ENCODE measurements at regions not wholly inside any gene's neighbourhood (a gene's known extent, or its start where the extent isn't known, plus 50 kb on each side); places are given as distances from the start of the nearest gene placed in this dataset.

- peak in 1 of 2 experiments; percentile 2 for DNase-seq (ENCODE audit: low read depth in 1 of 2, low spot score in 1 of 2)
- ChIA-PET CTCF (no interaction called here), POLR2A (no interaction called here)
- Histone ChIP-seq H3K4me1 (no peaks in the 10 kb centered on the region), H3K4me3 (no peak overlapping the region), H3K4me2 (no peak overlapping the region), H3K9me3 (no peaks in the 10 kb centered on the region; the same call in 2 of the 3 replicates), H3K27ac (no peak overlapping the region)
- FAIRE-seq = no peak
- no peak for ATAC-seq
- TF ChIP-seq RAD21 (conservative IDR thresholded peaks at IDR 0.05 in 1 of 2, IDR thresholded peaks at IDR 0.05 in 1 of 2) (0 out of 5 replicates have a peak, but pooled peaks of 1 of the 2 experiments have one; percentile 6), KDM1A (IDR thresholded peaks at IDR 0.05; ENCODE audit: low read depth) (no peak)
- 9% methylated on average over 1 of the region's 1 CpG for WGBS (ENCODE audit: missing lambda C conversion rate)
Observed at GRCh38 chrX:99795495-99795894, 614.6 kb downstream of the PCDH19 start.

GRCh38 chrX:99782516-99783040 lies 627.5 kb downstream of the PCDH19 start:
- Histone ChIP-seq H3K4me1 (no peaks in the 10 kb centered on the region), H3K9me3 (no peaks in the 10 kb centered on the region), H3K27ac (no peak overlapping the region), H3K4me3 (no peak overlapping the region), H3K4me2 (no peak overlapping the region)
- DNase-seq (ENCODE audit: low read depth in 1 of 2, low spot score in 1 of 2) (no peak), FAIRE-seq (no peak), ATAC-seq (no peak)
- TF ChIP-seq KDM1A (IDR thresholded peaks at IDR 0.05; ENCODE audit: low read depth) (no peak), GATA3 (IDR thresholded peaks at IDR 0.05; ENCODE audit: borderline replicate concordance) (no peak), NFE2L2 (conservative IDR thresholded peaks at IDR 0.05; ENCODE audit: low read length) (no peak), TFCP2L1 (CRISPR knock-in tag; IDR thresholded peaks at IDR 0.05) (no peak), ESRRA (IDR thresholded peaks at IDR 0.05; ENCODE audit: borderline replicate concordance, low read length) (no peak), RCOR1 (IDR thresholded peaks at IDR 0.05; ENCODE audit: low read depth, low read length) (no peak), PBX3 (IDR thresholded peaks at IDR 0.05) (no peak), PHF8 (IDR thresholded peaks at IDR 0.05; ENCODE audit: borderline replicate concordance, low read depth) (no peak), JUNB (IDR thresholded peaks at IDR 0.05) (no peak), ZSCAN20 (CRISPR knock-in tag; IDR thresholded peaks at IDR 0.05) (no peak), TP53 (CRISPR knock-in tag; IDR thresholded peaks at IDR 0.05) (no peak), MAZ (IDR thresholded peaks at IDR 0.05; ENCODE audit: borderline replicate concordance, low read depth, low read length) (no peak), BHLHE40 (IDR thresholded peaks at IDR 0.05; ENCODE audit: low read depth, low read length) (no peak), HDAC2 (IDR thresholded peaks at IDR 0.05) (no peak)
- POLR2A ChIA-PET = no interaction called here
- CTCF ChIA-PET = no interaction called here
- 0% methylated on average over 3 of the region's 3 CpGs for WGBS (ENCODE audit: missing lambda C conversion rate)

GRCh38 chrX:99777912-99778311 lies 632.2 kb downstream of the PCDH19 start:
- FAIRE-seq = no peak
- 0% methylated on average over 1 of the region's 1 CpG for WGBS (ENCODE audit: missing lambda C conversion rate)
- Histone ChIP-seq H3K4me2 (no peak overlapping the region), H3K9me3 (no peaks in the 10 kb centered on the region), H3K27ac (no peak overlapping the region), H3K4me1 (no peaks in the 10 kb centered on the region), H3K4me3 (no peak overlapping the region)
- no peak for TF ChIP-seq KDM1A (IDR thresholded peaks at IDR 0.05; ENCODE audit: low read depth)
- no peak for TF ChIP-seq POLR2AphosphoS2 (conservative IDR thresholded peaks at IDR 0.05; ENCODE audit: low read length)
- TF ChIP-seq RAD21 (conservative IDR thresholded peaks at IDR 0.05 in 1 of 2, IDR thresholded peaks at IDR 0.05 in 1 of 2) = no peak
- no peak for TF ChIP-seq CTCF (IDR thresholded peaks at IDR 0.05)
- no peak for TF ChIP-seq HEYL (CRISPR knock-in tag; IDR thresholded peaks at IDR 0.05)
- TF ChIP-seq NR3C1 (IDR thresholded peaks at IDR 0.05) = no peak
- TF ChIP-seq SMC3 (IDR thresholded peaks at IDR 0.05) = no peak
- ChIA-PET POLR2A (no interaction called here), CTCF (no interaction called here)
- DNase-seq (ENCODE audit: low read depth in 1 of 2, low spot score in 1 of 2) = peak in 1 of 2 experiments; percentile 0
- ATAC-seq = no peak

Data from A549 (cell line).